OCI-LY1 (cell line): ENCODE measurements at regions not wholly inside any gene's neighbourhood (a gene's known extent, or its start where the extent isn't known, plus 50 kb on each side); places are given as distances from the start of the nearest gene placed in this dataset.

ENCODE experiments used
- EZH2 ChIP-seq: fragments of 200-600 bp; sonication (generic), shearing (Covaris generic); IDR thresholded peaks from 2 replicates; pipeline ENCODE4 v1.8.0; 2017; ENCODE audit warnings: borderline replicate concordance, mixed run types, mild to moderate bottlenecking, antibody characterized with exemption, low read length, moderate library complexity, mixed read lengths
- TF ChIP-seq, protein P1 (sequence below): fragments of 200-600 bp; sonication (generic), shearing (Covaris generic); IDR thresholded peaks from 2 replicates; pipeline ENCODE4 v1.5.1; 2017; ENCODE audit warnings: mild to moderate bottlenecking, antibody characterized with exemption, low read length, moderate library complexity, mixed read lengths

- TF ChIP-seq, protein P1, sequence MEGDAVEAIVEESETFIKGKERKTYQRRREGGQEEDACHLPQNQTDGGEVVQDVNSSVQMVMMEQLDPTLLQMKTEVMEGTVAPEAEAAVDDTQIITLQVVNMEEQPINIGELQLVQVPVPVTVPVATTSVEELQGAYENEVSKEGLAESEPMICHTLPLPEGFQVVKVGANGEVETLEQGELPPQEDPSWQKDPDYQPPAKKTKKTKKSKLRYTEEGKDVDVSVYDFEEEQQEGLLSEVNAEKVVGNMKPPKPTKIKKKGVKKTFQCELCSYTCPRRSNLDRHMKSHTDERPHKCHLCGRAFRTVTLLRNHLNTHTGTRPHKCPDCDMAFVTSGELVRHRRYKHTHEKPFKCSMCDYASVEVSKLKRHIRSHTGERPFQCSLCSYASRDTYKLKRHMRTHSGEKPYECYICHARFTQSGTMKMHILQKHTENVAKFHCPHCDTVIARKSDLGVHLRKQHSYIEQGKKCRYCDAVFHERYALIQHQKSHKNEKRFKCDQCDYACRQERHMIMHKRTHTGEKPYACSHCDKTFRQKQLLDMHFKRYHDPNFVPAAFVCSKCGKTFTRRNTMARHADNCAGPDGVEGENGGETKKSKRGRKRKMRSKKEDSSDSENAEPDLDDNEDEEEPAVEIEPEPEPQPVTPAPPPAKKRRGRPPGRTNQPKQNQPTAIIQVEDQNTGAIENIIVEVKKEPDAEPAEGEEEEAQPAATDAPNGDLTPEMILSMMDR, result no peak
- no peak for TF ChIP-seq EZH2
Observed at GRCh38 chr13:59566561-59566960, 597.2 kb downstream of the DIAPH3 start.
